GM19468 (cell line): ENCODE measurements at regions not wholly inside any gene's neighbourhood (a gene's known extent, or its start where the extent isn't known, plus 50 kb on each side); places are given as distances from the start of the nearest gene placed in this dataset.
"Not testable (repeated sequence)": the region's sequence is repeated elsewhere in the genome, so short reads cannot be mapped to it uniquely, and the experiment has no call there.

Experiments
- ATAC-seq: cut with Tn5 transposase; IDR thresholded peaks from one replicate; pipeline ENCODE4 v1.9.1; 2021; ENCODE audit warnings: mild to moderate bottlenecking, moderate library complexity, moderate number of reproducible peaks; ENCODE audit not compliant: unreplicated experiment; ENCODE audit errors: extremely low read depth

- ATAC-seq: no peak
Observed at GRCh38 chr2:129504646-129505045, 474.8 kb upstream of the RAB6C start.

GRCh38 chr2:129518937-129519336, 460.5 kb upstream of the RAB6C start:
- ATAC-seq: no peak

- not testable (repeated sequence) for ATAC-seq
Observed at GRCh38 chr2:129532158-129532557, 447.3 kb upstream of the RAB6C start.

- ATAC-seq: no peak
Observed at GRCh38 chr2:129548880-129549279, 430.6 kb upstream of the RAB6C start.

GRCh38 chr2:129550536-129550935, 428.9 kb upstream of the RAB6C start:
- ATAC-seq: no peak

GRCh38 chr2:129554373-129554772, 425.1 kb upstream of the RAB6C start:
- no peak for ATAC-seq

GRCh38 chr2:129559101-129559500, 420.4 kb upstream of the RAB6C start:
- ATAC-seq: no peak

- ATAC-seq: no peak
Observed at GRCh38 chr2:129565551-129566109, 413.8 kb upstream of the RAB6C start.

GRCh38 chr2:129570812-129571211, 408.7 kb upstream of the RAB6C start:
- ATAC-seq: not testable (repeated sequence)

- ATAC-seq: no peak
Observed at GRCh38 chr2:129575431-129575830, 404.0 kb upstream of the RAB6C start.

- ATAC-seq: no peak
Observed at GRCh38 chr2:129575880-129576279, 403.6 kb upstream of the RAB6C start.

- ATAC-seq: no peak
Observed at GRCh38 chr2:129580001-129580400, 399.5 kb upstream of the RAB6C start.

GRCh38 chr2:129585760-129586159, 393.7 kb upstream of the RAB6C start:
- no peak for ATAC-seq

GRCh38 chr2:129587426-129588064, 391.9 kb upstream of the RAB6C start:
- no peak for ATAC-seq

GRCh38 chr2:129604560-129604959, 374.9 kb upstream of the RAB6C start:
- ATAC-seq: no peak

- no peak for ATAC-seq
Observed at GRCh38 chr2:129605646-129606045, 373.8 kb upstream of the RAB6C start.

- ATAC-seq: no peak
Observed at GRCh38 chr2:129606496-129607270, 372.8 kb upstream of the RAB6C start.

- ATAC-seq: no peak
Observed at GRCh38 chr2:129609224-129609623, 370.2 kb upstream of the RAB6C start.

GRCh38 chr2:129610766-129611165, 368.7 kb upstream of the RAB6C start:
- ATAC-seq: no peak

- ATAC-seq: no peak
Observed at GRCh38 chr2:129611471-129611870, 368.0 kb upstream of the RAB6C start.

GRCh38 chr2:129619471-129619870, 360.0 kb upstream of the RAB6C start:
- no peak for ATAC-seq
